Cardiac septum (tissue), 1 donor: ENCODE measurements at regions not wholly inside any gene's neighbourhood (a gene's known extent, or its start where the extent isn't known, plus 50 kb on each side); places are given as distances from the start of the nearest gene placed in this dataset.

Experiments
- DNase-seq: peaks from one replicate; pipeline ENCODE4 v3.0.0-alpha.2; 2020; ENCODE audit warnings: low spot score
- intact Hi-C: fragments of 100-400 bp; cut with DNase I; formaldehyde crosslinking; loops from one replicate; pipeline ENCODE4 v1.14.0; 2022
- donor health status: DM: no; HTN: no; CAD: no.

GRCh38 chr1:163701783-163702374 lies 380.1 kb downstream of the NUF2 start:
- intact Hi-C loops, result no loop called here
- no peak for DNase-seq

- intact Hi-C loops, result no loop called here
- no peak for DNase-seq
Observed at GRCh38 chr1:163703794-163704193, 382.0 kb downstream of the NUF2 start.

GRCh38 chr1:163706915-163707314 lies 385.2 kb downstream of the NUF2 start:
- intact Hi-C loops, result no loop called here
- no peak for DNase-seq

GRCh38 chr1:163709636-163710035 lies 387.9 kb downstream of the NUF2 start:
- intact Hi-C loops, result no loop called here
- no peak for DNase-seq

GRCh38 chr1:163712321-163712720 lies 390.6 kb downstream of the NUF2 start:
- no peak for DNase-seq
- intact Hi-C loops, result no loop called here

- intact Hi-C loops, result no loop called here
- DNase-seq, result no peak
Observed at GRCh38 chr1:163720294-163720693, 398.5 kb downstream of the NUF2 start.

GRCh38 chr1:163725551-163725950 lies 403.8 kb downstream of the NUF2 start:
- intact Hi-C loops, result no loop called here
- no peak for DNase-seq

GRCh38 chr1:163730411-163730821 lies 408.7 kb downstream of the NUF2 start:
- intact Hi-C loops, result no loop called here
- no peak for DNase-seq

GRCh38 chr1:163737261-163737660 lies 415.5 kb downstream of the NUF2 start:
- DNase-seq, result no peak
- intact Hi-C loops, result no loop called here

- intact Hi-C loops, result no loop called here
- no peak for DNase-seq
Observed at GRCh38 chr1:163744301-163744887, 422.6 kb downstream of the NUF2 start.

- DNase-seq, result no peak
- intact Hi-C loops, result no loop called here
Observed at GRCh38 chr1:163745204-163745603, 423.4 kb downstream of the NUF2 start.

GRCh38 chr1:163747261-163747660 lies 425.5 kb downstream of the NUF2 start:
- DNase-seq, result no peak
- intact Hi-C loops, result no loop called here

GRCh38 chr1:163747855-163748254 lies 426.1 kb downstream of the NUF2 start:
- intact Hi-C loops, result no loop called here
- no peak for DNase-seq

GRCh38 chr1:163758977-163759670 lies 437.4 kb downstream of the NUF2 start:
- no peak for DNase-seq
- intact Hi-C loops, result no loop called here

GRCh38 chr1:163761898-163762297 lies 440.1 kb downstream of the NUF2 start:
- intact Hi-C loops, result no loop called here
- no peak for DNase-seq

- DNase-seq, result no peak
- intact Hi-C loops, result no loop called here
Observed at GRCh38 chr1:163766257-163766918, 444.6 kb downstream of the NUF2 start.

- no peak for DNase-seq
- intact Hi-C loops, result no loop called here
Observed at GRCh38 chr1:163768576-163768975, 446.8 kb downstream of the NUF2 start.

- intact Hi-C loops, result no loop called here
Observed at GRCh38 chr1:163770265-163770664, 448.5 kb downstream of the NUF2 start.

GRCh38 chr1:163771637-163772036 lies 449.9 kb downstream of the NUF2 start:
- intact Hi-C loops, result no loop called here
- DNase-seq, result no peak

More at GRCh38 chr1:163770265-163770664, 448.5 kb downstream of the NUF2 start:
- DNase-seq, result no peak

GRCh38 chr1:163772246-163772645 lies 450.5 kb downstream of the NUF2 start:
- no peak for DNase-seq
- intact Hi-C loops, result no loop called here

GRCh38 chr1:163773396-163773795 lies 451.6 kb downstream of the NUF2 start:
- intact Hi-C loops, result no loop called here
- DNase-seq, result no peak
